HEK293 (cell line): ENCODE measurements at regions not wholly inside any gene's neighbourhood (a gene's known extent, or its start where the extent isn't known, plus 50 kb on each side); places are given as distances from the start of the nearest gene placed in this dataset.

ENCODE experiments used
- CTCF ChIP-seq: fragments of 450-650 bp; formaldehyde crosslinking; IDR thresholded peaks from 2 replicates; pipeline ENCODE4 v1.5.1; 2016; ENCODE audit warnings: missing biosample characterization, missing genetic modification characterization
- REST ChIP-seq: fragments of 450-650 bp; formaldehyde crosslinking; IDR thresholded peaks from 2 replicates; pipeline ENCODE4 v1.5.1; 2016; ENCODE audit warnings: missing biosample characterization, missing genetic modification characterization
- ZBTB26 ChIP-seq: fragments of 450-650 bp; formaldehyde crosslinking; optimal IDR thresholded peaks from 2 replicates; pipeline ENCODE3; 2016; ENCODE audit warnings: missing biosample characterization, mild to moderate bottlenecking, missing genetic modification characterization
- ZBTB7A ChIP-seq: fragments of 450-650 bp; formaldehyde crosslinking; IDR thresholded peaks from 2 replicates; pipeline ENCODE4 v1.5.1; 2016; ENCODE audit warnings: low read depth, missing biosample characterization, missing genetic modification characterization
- ZNF10 ChIP-seq: fragments of 450-650 bp; formaldehyde crosslinking; IDR thresholded peaks from 2 replicates; pipeline ENCODE4 v1.5.1; 2017; ENCODE audit warnings: missing biosample characterization, missing genetic modification characterization
- ZNF239 ChIP-seq: fragments of 450-650 bp; formaldehyde crosslinking; IDR thresholded peaks from 2 replicates; pipeline ENCODE4 v1.5.1; 2016; ENCODE audit warnings: missing biosample characterization, missing genetic modification characterization
- ZNF274 ChIP-seq, 2 experiments: fragments of 200-500 bp in 1 of 2; fragments of 450-650 bp in 1 of 2; sonication (Bioruptor generic) in 1 of 2; formaldehyde crosslinking in 1 of 2; IDR thresholded peaks; 2 replicates each; pipeline versions ENCODE4 v1.5.1 to v1.6.1; 2014 to 2016; ENCODE audit warnings: borderline replicate concordance in 1 of 2, inconsistent platforms in 1 of 2, low read length in 1 of 2, missing biosample characterization in 1 of 2, missing genetic modification characterization in 1 of 2
- ZNF791 ChIP-seq: fragments of 450-650 bp; formaldehyde crosslinking; IDR thresholded peaks from 2 replicates; pipeline ENCODE4 v1.5.1; 2016; ENCODE audit warnings: missing biosample characterization, missing genetic modification characterization
- ZNF830 ChIP-seq: fragments of 450-650 bp; IDR thresholded peaks from 2 replicates; pipeline ENCODE4 v1.5.0; 2018; ENCODE audit warnings: missing biosample characterization, missing genetic modification characterization, low read depth, mild to moderate bottlenecking, moderate library complexity

- TF ChIP-seq ZNF830 (tag by site-specific recombination): no peak
- TF ChIP-seq ZBTB26 (tag by site-specific recombination): no peak
- no peak for TF ChIP-seq ZNF274 (IDR thresholded peaks at IDR 0.05; ENCODE audit: low read length)
- no peak for TF ChIP-seq ZNF274 (tag by site-specific recombination; IDR thresholded peaks at IDR 0.05; ENCODE audit: borderline replicate concordance)
- TF ChIP-seq CTCF (tag by site-specific recombination): no peak
- no peak for TF ChIP-seq ZBTB7A (tag by site-specific recombination)
- TF ChIP-seq ZNF239 (tag by site-specific recombination): no peak
- TF ChIP-seq ZNF10 (tag by site-specific recombination): no peak
- no peak for TF ChIP-seq ZNF791
- TF ChIP-seq REST (tag by site-specific recombination): no peak
Observed at GRCh38 chr1:190847166-190847565, 369.5 kb upstream of the BRINP3 start.
